HepG2 (cell line): ENCODE measurements at regions not wholly inside any gene's neighbourhood (a gene's known extent, or its start where the extent isn't known, plus 50 kb on each side); places are given as distances from the start of the nearest gene placed in this dataset.

Experiments used
- ATAC-seq: fragments of 200-7000 bp; cut with Tn5 transposase; 3 replicates; pipeline ENCODE4 v1.9.1; 2020; ENCODE audit warnings: mild to moderate bottlenecking, moderate library complexity
- BruUV-seq: library from RNA; stranded (reverse); fragments of 400-500 nt; replicated peaks from 2 replicates; lab custom pipeline; 2021; lab: Mats Ljungman, UMichigan
- CTCF ChIA-PET: fragments of 300-600 bp; formaldehyde crosslinking; extraction: SDS; loops from one replicate; lab custom pipeline; 2021; ENCODE audit warnings: low total read pairs, inconsistent platforms, low intra/inter-chr PET ratio; lab: Yijun Ruan, JAX
- POLR2A ChIA-PET: fragments of 350-600 bp; sonication (Branson Sonifier 250); formaldehyde crosslinking; loops from one replicate; lab custom pipeline; 2020; ENCODE audit warnings: antibody characterized with exemption, inconsistent platforms; lab: Yijun Ruan, JAX
- DNase-seq: peaks from one replicate; pipeline ENCODE4 v3.0.0-alpha.2; 2015; ENCODE audit warnings: low spot score
- FAIRE-seq: peaks from 3 replicates; lab custom pipeline; 2011; peaks lifted over from hg19 to GRCh38; lab: Jason Lieb, UNC
- H2AFZ ChIP-seq: one replicate; pipeline ENCODE4 v1.6.1; 2011; ENCODE audit warnings: low read length, inconsistent platforms
- H3K27ac ChIP-seq: fragments of 300-600 bp; 3 replicates; pipeline ENCODE4 v1.8.0; 2011; ENCODE audit warnings: mixed run types, mild to moderate bottlenecking, mixed read lengths, low read length, inconsistent platforms; ENCODE audit not compliant: insufficient read depth; ENCODE audit errors: extremely low read length
- H3K27me3 ChIP-seq, 2 experiments: fragments of 200-600 bp in 1 of 2; 2 replicates in 1 of 2; 3 replicates in 1 of 2; pipeline versions ENCODE4 v1.6.0 to v1.8.0; 2011; ENCODE audit warnings: low read length in 2 of 2, mild to moderate bottlenecking in 2 of 2, moderate library complexity in 2 of 2, inconsistent platforms in 1 of 2; ENCODE audit not compliant: insufficient read depth in 2 of 2, control insufficient read depth in 1 of 2
- H3K36me3 ChIP-seq, 2 experiments: fragments of 200-600 bp in 1 of 2; replicated peaks in 1 of 2; 2 replicates in 1 of 2; 3 replicates in 1 of 2; pipeline versions ENCODE4 v1.5.1 to v1.8.0; 2011; ENCODE audit warnings: low read length in 2 of 2, inconsistent platforms in 1 of 2; ENCODE audit not compliant: insufficient read depth in 2 of 2, control insufficient read depth in 1 of 2
- H3K4me1 ChIP-seq: 2 replicates; pipeline ENCODE4 v1.5.1; 2012; ENCODE audit warnings: low read length, inconsistent platforms; ENCODE audit not compliant: insufficient read depth
- H3K4me2 ChIP-seq: 2 replicates; pipeline ENCODE4 v1.6.0; 2011; ENCODE audit warnings: low read depth, low read length, inconsistent platforms
- H3K4me3 ChIP-seq, 3 experiments: fragments of 200-600 bp in 1 of 3; sonication (generic), shearing (Covaris generic) in 1 of 3; replicated peaks in 1 of 3; 2 replicates each; pipeline ENCODE4 v1.5.1; 2011 to 2016; ENCODE audit warnings: low read length in 3 of 3, inconsistent platforms in 2 of 3, low read depth in 2 of 3, mild to moderate bottlenecking in 2 of 3, control low read depth in 1 of 3, mixed read lengths in 1 of 3; ENCODE audit not compliant: insufficient read depth in 1 of 3
- H3K79me2 ChIP-seq: one replicate; pipeline ENCODE4 v1.6.1; 2011; ENCODE audit warnings: low read length, inconsistent platforms; ENCODE audit not compliant: insufficient read depth
- H3K9ac ChIP-seq: 2 replicates; pipeline ENCODE4 v1.6.0; 2011; ENCODE audit warnings: mild to moderate bottlenecking, low read depth, low read length, inconsistent platforms; ENCODE audit not compliant: insufficient read depth
- H3K9me3 ChIP-seq: 2 replicates; pipeline ENCODE4 v1.5.1; 2012; ENCODE audit warnings: mild to moderate bottlenecking, low read length
- H4K20me1 ChIP-seq: 2 replicates; pipeline ENCODE4 v1.6.0; 2011; ENCODE audit warnings: inconsistent platforms, mild to moderate bottlenecking, low read length, moderate library complexity; ENCODE audit not compliant: insufficient read depth
- AGO2 ChIP-seq: fragments of 200-400 bp; formaldehyde crosslinking; optimal IDR thresholded peaks from 2 replicates; pipeline ENCODE3; 2017; ENCODE audit warnings: mild to moderate bottlenecking, low read depth, low read length, moderate library complexity
- HOXA5 ChIP-seq: sonication (generic); formaldehyde crosslinking; IDR thresholded peaks from 2 replicates; pipeline ENCODE4 v1.4.0; 2020; ENCODE audit warnings: missing genetic modification reagents
- KDM6A ChIP-seq: IDR thresholded peaks from 2 replicates; pipeline ENCODE4 v1.6.1; 2016; ENCODE audit warnings: low read depth
- MYC ChIP-seq: sonication (generic); formaldehyde crosslinking; IDR thresholded peaks from 2 replicates; pipeline ENCODE4 v1.9.0; 2021; ENCODE audit warnings: missing genetic modification reagents, borderline replicate concordance
- NR2F2 ChIP-seq: IDR thresholded peaks from 2 replicates; pipeline ENCODE4 v1.6.1; 2012; ENCODE audit warnings: low read depth, inconsistent platforms, borderline replicate concordance
- NR3C1 ChIP-seq: sonication (generic); formaldehyde crosslinking; IDR thresholded peaks from 2 replicates; pipeline ENCODE4 v1.4.0; 2020; ENCODE audit warnings: missing genetic modification reagents
- SETDB1 ChIP-seq: sonication (generic); formaldehyde crosslinking; IDR thresholded peaks from 2 replicates; pipeline ENCODE4 v1.5.1; 2020; ENCODE audit warnings: missing genetic modification reagents, mild to moderate bottlenecking, borderline replicate concordance
- ZBTB10 ChIP-seq: sonication (generic); formaldehyde crosslinking; IDR thresholded peaks from 2 replicates; pipeline ENCODE4 v1.4.0; 2020; ENCODE audit warnings: missing genetic modification reagents, borderline replicate concordance
- ZBTB49 ChIP-seq: sonication (generic); formaldehyde crosslinking; IDR thresholded peaks from 2 replicates; pipeline ENCODE4 v1.4.0; 2020; ENCODE audit warnings: missing genetic modification reagents, borderline replicate concordance
- ZNF138 ChIP-seq: sonication (generic); formaldehyde crosslinking; IDR thresholded peaks from 2 replicates; pipeline ENCODE4 v1.5.0; 2020; ENCODE audit warnings: mild to moderate bottlenecking, low read depth, missing genetic modification reagents
- ZNF17 ChIP-seq: sonication (generic); formaldehyde crosslinking; IDR thresholded peaks from 2 replicates; pipeline ENCODE4 v1.5.0; 2020; ENCODE audit warnings: mild to moderate bottlenecking, missing genetic modification reagents
- ZNF512B ChIP-seq: sonication (generic); formaldehyde crosslinking; IDR thresholded peaks from 2 replicates; pipeline ENCODE4 v1.5.1; 2020; ENCODE audit warnings: missing genetic modification reagents, mild to moderate bottlenecking, borderline replicate concordance
- ZNF589 ChIP-seq: sonication (generic); formaldehyde crosslinking; conservative IDR thresholded peaks from 2 replicates; pipeline ENCODE4 v1.8.0; 2022; ENCODE audit warnings: mild to moderate bottlenecking, moderate library complexity, missing genetic modification reagents
- WGBS: methylation state at CpG from one replicate; pipeline ENCODE4 v1.1.6; 2017; ENCODE audit warnings: low lambda C conversion rate; 5-methylcytosine and 5-hydroxymethylcytosine counted together
- in situ Hi-C: cut with HindIII; loops from 2 replicates; pipeline ENCODE4 v1.10.0; 2017; ENCODE audit warnings: low pct_unique_long_range_greater_than_20kb; ENCODE audit not compliant: extremely low pct_ligation_motif_present
- intact Hi-C: fragments of 100-400 bp; cut with micrococcal nuclease; formaldehyde crosslinking; loops from one replicate; pipeline ENCODE4 v1.10.0; 2022; ENCODE audit not compliant: unreplicated experiment

- Histone ChIP-seq H3K27me3 (no peaks in the 10 kb centered on the region), H3K4me1 (no peaks in the 10 kb centered on the region), H3K9ac (no peak overlapping the region), H4K20me1 (no peaks in the 10 kb centered on the region), H3K9me3 (peaks cover 20% of the 10 kb centered on the region), H3K4me3 (no peak overlapping the region), H3K36me3 (no peaks in the 10 kb centered on the region), H3K27ac (no peak overlapping the region), H3K79me2 (no peaks in the 10 kb centered on the region), H3K4me2 (no peak overlapping the region), H2AFZ (no peak overlapping the region)
- intact Hi-C loops (no loop called here), in situ Hi-C loops (no loop called here)
- TF ChIP-seq ZNF589 (no peak), ZBTB10 (CRISPR knock-in tag) (no peak), NR3C1 (CRISPR knock-in tag) (no peak), SETDB1 (no peak), NR2F2 (no peak), MYC (CRISPR knock-in tag) (no peak), ZBTB49 (CRISPR knock-in tag) (no peak), AGO2 (no peak), HOXA5 (no peak), ZNF138 (no peak), ZNF512B (CRISPR knock-in tag) (no peak), KDM6A (CRISPR knock-in tag) (no peak), ZNF17 (CRISPR knock-in tag) (no peak)
- POLR2A ChIA-PET = no interaction called here
- 19% methylated on average over 2 of the region's 2 CpGs for WGBS
- ATAC-seq (no peak), DNase-seq (no peak), FAIRE-seq (no peak)
- CTCF ChIA-PET = no interaction called here
- BruUV-seq = no TSS peak
Measured at GRCh38 chr4:164461901-164462300, 292.0 kb upstream of the SMIM31 start.
